EL (cell line): ENCODE measurements at regions not wholly inside any gene's neighbourhood (a gene's known extent, or its start where the extent isn't known, plus 50 kb on each side); places are given as distances from the start of the nearest gene placed in this dataset.
"Not testable (repeated sequence)": the region's sequence is repeated elsewhere in the genome, so short reads cannot be mapped to it uniquely, and the experiment has no call there.

Experiments used
- DNase-seq: peaks from one replicate; pipeline ENCODE4 v3.0.0-alpha.2; 2016

- DNase-seq: no peak
Observed at GRCh38 chr7:156022483-156023459, 210.5 kb upstream of the SHH start.

GRCh38 chr7:156021471-156021870 is 209.2 kb upstream of the SHH start:
- DNase-seq: no peak

GRCh38 chr7:156020566-156020965 is 208.3 kb upstream of the SHH start:
- no peak for DNase-seq

- no peak for DNase-seq
Observed at GRCh38 chr7:156019776-156020565, 207.7 kb upstream of the SHH start.

GRCh38 chr7:156019308-156019707 is 207.0 kb upstream of the SHH start:
- DNase-seq: no peak

- DNase-seq: no peak
Observed at GRCh38 chr7:156017916-156018700, 205.8 kb upstream of the SHH start.

GRCh38 chr7:156017431-156017830 is 205.2 kb upstream of the SHH start:
- no peak for DNase-seq

DNA sequence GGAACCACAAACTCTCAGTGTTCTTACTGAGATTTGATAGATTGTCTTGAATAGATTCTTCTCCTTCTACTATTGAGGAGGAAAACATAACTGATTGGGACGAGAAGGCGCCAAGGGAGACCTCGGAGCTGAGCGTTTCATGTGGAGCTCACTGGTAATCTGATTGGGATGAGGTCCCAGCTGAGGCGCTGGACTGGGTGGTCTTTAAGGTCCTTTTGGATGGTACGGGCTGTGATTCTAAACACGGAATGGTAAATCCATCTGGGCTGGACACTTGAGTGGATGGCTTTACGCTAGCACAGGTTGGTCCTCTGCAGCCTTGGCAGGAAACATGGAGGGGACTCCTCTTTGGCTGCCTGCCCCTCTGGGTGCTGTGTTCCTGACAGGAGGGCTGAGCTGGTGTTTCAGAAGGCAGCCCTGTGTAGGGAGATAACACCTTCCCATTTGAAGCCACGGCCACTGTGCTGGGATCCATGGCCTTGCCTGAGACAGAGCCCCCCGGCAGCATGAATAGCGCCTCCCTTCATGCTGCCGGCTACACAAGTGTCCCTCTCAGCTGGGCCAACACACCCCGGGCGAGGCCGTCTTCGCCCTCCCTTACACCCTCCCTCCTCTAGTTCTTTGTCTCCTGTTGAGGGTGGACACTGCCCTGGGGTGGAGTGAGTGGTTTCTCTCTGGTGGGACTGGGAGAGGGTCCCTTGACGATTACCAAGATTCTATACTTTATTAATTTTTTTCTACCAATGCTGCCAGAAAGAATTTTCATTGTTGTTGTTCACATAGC is 203.2 kb upstream of the SHH start:
- DNase-seq: no peak

DNA sequence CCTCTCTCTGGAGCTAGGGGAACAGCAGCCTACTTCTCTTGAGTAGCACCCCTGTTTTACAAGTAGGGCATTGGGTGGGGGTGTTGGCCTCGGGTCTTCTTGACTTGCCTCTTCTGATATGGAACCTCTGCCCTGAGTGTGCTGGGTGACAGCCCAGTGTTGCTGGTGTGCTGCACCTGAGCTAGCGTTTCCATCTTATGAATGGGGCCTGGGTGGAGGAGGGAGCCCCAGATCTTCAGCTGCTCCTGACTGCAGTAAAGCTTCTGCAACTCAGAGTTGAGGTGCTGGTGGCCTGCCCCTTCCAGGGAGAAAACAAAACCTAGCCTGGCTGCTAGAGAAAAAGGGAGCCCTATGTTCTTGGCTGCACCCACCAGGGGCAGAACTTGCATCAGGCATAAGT is 202.5 kb upstream of the SHH start:
- no peak for DNase-seq

- DNase-seq: no peak
Observed at GRCh38 chr7:156014201-156014600, 201.9 kb upstream of the SHH start.

DNA sequence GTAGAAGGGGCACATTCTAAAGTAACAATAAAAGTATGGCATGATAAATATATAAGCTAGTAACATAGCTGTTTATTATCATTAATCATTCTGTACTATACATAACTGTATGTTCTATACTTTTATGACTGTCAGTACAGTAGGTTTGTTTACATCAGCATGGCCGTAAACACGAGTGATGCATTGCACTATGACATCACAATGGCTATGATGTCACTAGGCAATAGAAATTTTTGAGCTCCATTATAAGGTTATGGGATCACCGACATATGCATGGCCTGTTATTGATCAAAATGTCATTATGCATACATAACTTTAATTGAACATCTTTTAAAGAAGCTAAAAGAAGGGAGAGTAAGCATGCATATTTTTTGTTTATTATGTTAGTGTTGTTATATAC is 200.1 kb upstream of the SHH start:
- DNase-seq: no peak

- no peak for DNase-seq
Observed at GRCh38 chr7:156009569-156009968, 197.3 kb upstream of the SHH start.

DNA sequence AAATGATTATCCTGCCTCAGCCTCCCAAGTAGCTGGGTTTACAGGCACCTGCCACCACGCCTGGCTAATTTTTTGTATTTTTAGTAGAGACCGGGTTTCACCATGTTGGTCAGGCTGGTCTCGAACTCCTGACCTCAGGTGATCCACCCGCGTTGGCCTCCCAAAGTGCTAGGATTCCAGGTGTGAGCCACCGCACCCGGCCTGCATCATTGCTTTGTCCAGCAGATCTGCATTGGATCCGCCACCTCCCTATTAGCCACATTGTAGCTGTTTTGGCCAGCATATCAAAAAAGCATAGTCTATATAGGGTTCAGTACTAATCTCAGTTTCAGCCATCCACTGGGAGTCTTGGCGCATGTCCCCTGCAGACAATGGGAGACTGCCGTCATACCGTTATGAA is 194.6 kb upstream of the SHH start:
- DNase-seq: not testable (repeated sequence)

DNA sequence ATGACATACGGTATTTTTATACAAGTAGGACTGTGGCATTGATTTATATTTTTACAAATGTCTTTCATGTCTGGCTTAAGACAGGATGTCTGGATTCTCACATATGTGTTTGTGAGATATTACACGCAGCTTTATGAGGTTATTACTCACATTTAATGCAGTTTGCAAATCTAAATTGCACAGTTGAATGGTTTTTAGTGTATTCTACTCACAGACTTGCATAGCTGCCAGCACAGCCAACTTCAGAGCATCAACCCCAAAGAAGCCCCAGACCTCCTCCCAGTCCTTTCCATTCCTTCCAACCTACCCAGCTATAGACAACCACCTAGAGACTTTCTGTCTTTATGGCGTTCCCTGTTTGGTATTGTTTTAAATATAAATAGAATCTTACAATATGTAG is 193.8 kb upstream of the SHH start:
- DNase-seq: no peak

- DNase-seq: no peak
Observed at GRCh38 chr7:156005202-156005691, 193.0 kb upstream of the SHH start.

DNA sequence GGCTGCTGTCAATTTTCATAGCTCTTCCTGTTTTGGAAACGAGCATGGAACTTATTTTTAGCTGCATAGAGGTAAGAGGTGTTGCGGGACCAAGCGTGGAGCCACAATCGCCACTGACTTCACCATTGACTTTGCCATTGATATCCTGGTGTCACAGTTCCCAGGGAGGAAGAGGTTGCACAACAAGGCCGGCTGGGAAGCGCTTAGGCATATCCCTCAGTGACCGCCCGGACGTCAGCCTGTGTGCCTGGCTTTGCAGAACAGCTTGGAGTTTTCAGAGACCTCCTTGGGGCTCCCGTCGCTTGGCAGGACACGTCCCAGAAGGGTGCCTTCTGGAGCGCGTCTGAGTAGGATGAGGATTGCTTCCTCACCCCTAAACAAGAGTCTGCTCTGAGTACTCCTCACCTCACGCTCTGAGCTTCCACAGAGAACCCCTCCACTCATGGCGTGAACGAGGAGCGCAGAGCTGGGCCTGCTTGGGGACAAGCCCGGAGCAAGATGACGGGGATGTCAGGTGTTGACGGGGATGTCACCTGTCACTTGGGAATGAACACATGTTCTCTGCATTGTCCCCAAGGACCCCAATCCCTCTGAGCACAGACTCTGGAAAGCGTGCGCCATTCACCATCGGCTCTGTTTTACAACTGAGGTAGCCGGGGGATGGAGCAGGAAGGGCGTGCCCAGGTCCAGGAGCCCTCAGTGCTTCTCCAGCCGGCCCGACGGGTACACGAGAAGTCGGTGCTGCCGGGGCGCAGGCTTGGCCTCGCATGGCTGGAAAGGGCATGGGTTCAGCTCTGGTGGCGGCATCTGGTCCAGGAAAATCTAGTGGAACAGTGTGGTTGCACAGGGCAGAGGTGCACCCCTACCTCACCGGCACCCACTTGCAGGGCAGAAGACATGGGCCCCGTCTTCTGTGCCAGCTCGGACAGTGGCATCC is 192.3 kb upstream of the SHH start:
- DNase-seq: no peak

- no peak for DNase-seq
Observed at GRCh38 chr7:156003220-156004162, 191.2 kb upstream of the SHH start.

DNA sequence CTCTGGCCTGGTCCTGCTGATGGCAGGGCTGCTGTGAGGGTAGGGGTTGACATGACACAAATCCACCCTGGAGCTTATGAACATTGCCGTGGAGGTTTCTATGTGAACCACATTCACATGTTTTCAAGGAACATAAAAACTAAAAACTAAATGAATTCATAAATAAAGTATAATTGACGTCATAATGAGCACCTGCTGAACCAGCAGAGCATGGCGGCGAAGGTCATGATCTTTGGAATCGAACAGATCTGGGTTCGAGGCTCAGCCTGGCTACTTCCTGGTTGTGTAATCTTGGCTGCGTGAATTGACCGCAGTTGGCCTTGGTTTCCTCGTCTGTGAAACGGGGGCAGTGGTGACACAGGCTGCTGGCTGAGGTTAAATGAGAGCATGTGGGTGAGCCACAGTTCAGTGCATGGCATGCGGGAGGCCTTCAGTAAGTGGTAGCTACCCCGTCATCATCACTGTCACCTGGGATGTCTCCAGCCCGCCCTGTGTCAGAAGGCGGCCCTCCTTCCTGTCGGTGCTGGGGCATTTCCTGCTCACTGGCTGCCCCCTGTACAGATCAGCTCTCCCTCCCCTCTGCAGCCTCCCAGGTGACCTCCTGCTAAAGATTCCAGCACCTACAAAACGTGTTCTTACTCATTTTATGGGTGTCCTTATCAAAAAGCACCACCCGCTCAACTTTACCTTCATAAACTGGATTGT is 190.3 kb upstream of the SHH start:
- DNase-seq: no peak
